H9 (cell line): ENCODE measurements at regions not wholly inside any gene's neighbourhood (a gene's known extent, or its start where the extent isn't known, plus 50 kb on each side); places are given as distances from the start of the nearest gene placed in this dataset.
"Not testable (repeated sequence)": the region's sequence is repeated elsewhere in the genome, so short reads cannot be mapped to it uniquely, and the experiment has no call there.

Source experiments
- DNase-seq: peaks from one replicate; pipeline ENCODE4 v3.0.0-alpha.2; 2017
- H2AFZ ChIP-seq: one replicate; pipeline ENCODE4 v1.6.1; 2013; ENCODE audit warnings: mild to moderate bottlenecking, low read length, control low read depth, moderate library complexity
- H2AK5ac ChIP-seq: 2 replicates; pipeline ENCODE4 v1.6.1; 2013; ENCODE audit warnings: low read length, control low read depth, mixed read lengths; ENCODE audit not compliant: insufficient read length
- H2BK120ac ChIP-seq: one replicate; pipeline ENCODE4 v1.6.1; 2013; ENCODE audit warnings: low read depth, mild to moderate bottlenecking, low read length, control low read depth, inconsistent platforms; ENCODE audit not compliant: poor library complexity, severe bottlenecking
- H2BK12ac ChIP-seq: 2 replicates; pipeline ENCODE4 v1.6.1; 2013; ENCODE audit warnings: low read length, control low read depth, mixed read lengths, low read depth; ENCODE audit not compliant: insufficient read length
- H2BK15ac ChIP-seq: 2 replicates; pipeline ENCODE4 v1.6.1; 2013; ENCODE audit warnings: low read depth, low read length, control low read depth
- H2BK20ac ChIP-seq: one replicate; pipeline ENCODE4 v1.6.1; 2013; ENCODE audit warnings: low read depth, mild to moderate bottlenecking, low read length, control low read depth, inconsistent platforms; ENCODE audit not compliant: poor library complexity, severe bottlenecking
- H2BK5ac ChIP-seq: 2 replicates; pipeline ENCODE4 v1.6.1; 2013; ENCODE audit warnings: low read length, control low read depth, mixed read lengths; ENCODE audit not compliant: insufficient read length
- H3K14ac ChIP-seq: 2 replicates; pipeline ENCODE4 v1.6.1; 2013; ENCODE audit warnings: low read length, control low read depth; ENCODE audit not compliant: insufficient read depth
- H3K18ac ChIP-seq: 2 replicates; pipeline ENCODE4 v1.6.1; 2013; ENCODE audit warnings: low read depth, mild to moderate bottlenecking, mixed read lengths, low read length, control low read depth; ENCODE audit not compliant: insufficient read length
- H3K23ac ChIP-seq: 2 replicates; pipeline ENCODE4 v1.6.1; 2013; ENCODE audit warnings: low read length, control low read depth, mixed read lengths, low read depth; ENCODE audit not compliant: insufficient read length
- H3K23me2 ChIP-seq: 2 replicates; pipeline ENCODE4 v1.6.1; 2013; ENCODE audit warnings: low read depth, mild to moderate bottlenecking, mixed read lengths, low read length, control low read depth; ENCODE audit not compliant: insufficient read length, poor library complexity, severe bottlenecking
- H3K27ac ChIP-seq: 2 replicates; pipeline ENCODE4 v1.5.1; 2013; ENCODE audit warnings: low read length, control low read depth, mixed read lengths, low read depth; ENCODE audit not compliant: insufficient read length
- H3K27me3 ChIP-seq: 2 replicates; pipeline ENCODE4 v1.6.1; 2013; ENCODE audit warnings: low read length, control low read depth, inconsistent platforms; ENCODE audit not compliant: insufficient read depth
- H3K4ac ChIP-seq: 2 replicates; pipeline ENCODE4 v1.6.1; 2013; ENCODE audit warnings: low read depth, mild to moderate bottlenecking, control low read depth, inconsistent platforms, low read length, moderate library complexity
- H3K4me1 ChIP-seq: 2 replicates; pipeline ENCODE4 v1.6.1; 2013; ENCODE audit warnings: low read length, control low read depth, inconsistent platforms; ENCODE audit not compliant: insufficient read depth
- H3K4me2 ChIP-seq: 2 replicates; pipeline ENCODE4 v1.6.1; 2013; ENCODE audit warnings: low read length, control low read depth, mixed read lengths; ENCODE audit not compliant: insufficient read length, insufficient read depth
- H3K56ac ChIP-seq: 2 replicates; pipeline ENCODE4 v1.6.1; 2013; ENCODE audit warnings: low read depth, mild to moderate bottlenecking, mixed read lengths, low read length, control low read depth; ENCODE audit not compliant: insufficient read length
- H3K79me1 ChIP-seq: 2 replicates; pipeline ENCODE4 v1.6.1; 2013; ENCODE audit warnings: low read depth, mild to moderate bottlenecking, moderate library complexity, low read length, control low read depth, inconsistent platforms; ENCODE audit not compliant: insufficient read depth, poor library complexity, severe bottlenecking
- H3K79me2 ChIP-seq: 2 replicates; pipeline ENCODE4 v1.6.1; 2013; ENCODE audit warnings: low read length, control low read depth, inconsistent platforms; ENCODE audit not compliant: insufficient read depth
- H3K9ac ChIP-seq: 2 replicates; pipeline ENCODE4 v1.6.1; 2013; ENCODE audit warnings: low read length, control low read depth, mixed read lengths; ENCODE audit not compliant: insufficient read length; ENCODE audit errors: extremely low read depth
- H3K9me3 ChIP-seq: one replicate; pipeline ENCODE4 v1.6.1; 2013; ENCODE audit warnings: low read depth, low read length, inconsistent platforms; ENCODE audit not compliant: control insufficient read depth
- H3T11ph ChIP-seq: one replicate; pipeline ENCODE4 v1.6.1; 2013; ENCODE audit warnings: mild to moderate bottlenecking, low read length, control low read depth, inconsistent platforms
- H4K20me1 ChIP-seq: one replicate; pipeline ENCODE4 v1.6.1; 2013; ENCODE audit not compliant: control insufficient read depth, insufficient read length, insufficient read depth
- H4K5ac ChIP-seq: 2 replicates; pipeline ENCODE4 v1.6.1; 2013; ENCODE audit warnings: low read depth, mild to moderate bottlenecking, mixed read lengths, low read length, control low read depth; ENCODE audit not compliant: insufficient read length
- H4K8ac ChIP-seq: replicated peaks from 2 replicates; pipeline ENCODE4 v1.6.1; 2013; ENCODE audit warnings: low read length, control low read depth, mixed read lengths, low read depth; ENCODE audit not compliant: insufficient read length
- H4K91ac ChIP-seq: 2 replicates; pipeline ENCODE4 v1.6.1; 2013; ENCODE audit warnings: low read depth, mild to moderate bottlenecking, moderate library complexity, mixed read lengths, low read length, control low read depth; ENCODE audit not compliant: insufficient read length
- H3K27ac Mint-ChIP-seq, 3 experiments: 2 replicates in 2 of 3; 3 replicates in 1 of 3; pipeline ENCODE4 v1.8.0; 2020 to 2021; ENCODE audit warnings: mixed read lengths in 3 of 3, mild to moderate bottlenecking in 1 of 3, moderate library complexity in 1 of 3
- H3K27me3 Mint-ChIP-seq: 2 replicates; pipeline ENCODE4 v1.8.0; 2021; ENCODE audit warnings: low read depth, mild to moderate bottlenecking, moderate library complexity, mixed read lengths
- H3K36me3 Mint-ChIP-seq, 3 experiments: 2 replicates in 2 of 3; 3 replicates in 1 of 3; pipeline ENCODE4 v1.8.0; 2020 to 2021; ENCODE audit warnings: low read depth in 3 of 3, mixed read lengths in 3 of 3; ENCODE audit not compliant: insufficient read depth in 1 of 3
- H3K4me1 Mint-ChIP-seq, 2 experiments: 2 replicates each; pipeline ENCODE4 v1.8.0; 2020; ENCODE audit warnings: mixed read lengths in 2 of 2
- H3K4me3 Mint-ChIP-seq, 2 experiments: 2 replicates in 1 of 2; 3 replicates in 1 of 2; pipeline ENCODE4 v1.8.0; 2020 to 2021; ENCODE audit warnings: mild to moderate bottlenecking in 2 of 2, mixed read lengths in 2 of 2, moderate library complexity in 1 of 2
- H3K9me3 Mint-ChIP-seq, 2 experiments: 2 replicates in 1 of 2; 3 replicates in 1 of 2; pipeline ENCODE4 v1.8.0; 2020; ENCODE audit warnings: mild to moderate bottlenecking in 2 of 2, mixed read lengths in 2 of 2, moderate library complexity in 1 of 2
- WGBS: extraction: QIAGEN DNeasy Blood & Tissue Kit; methylation state at CpG from one replicate; pipeline ENCODE4 v1.1.7; 2013; ENCODE audit warnings: missing lambda C conversion rate, low lambda C conversion rate, mixed read lengths; ENCODE audit not compliant: insufficient read length; ENCODE audit errors: extremely low coverage; 5-methylcytosine and 5-hydroxymethylcytosine counted together
- TF ChIP-seq, protein P1 (sequence below): fragments of 200-600 bp; sonication (generic); conservative IDR thresholded peaks from 3 replicates; pipeline ENCODE4 v1.8.0; 2021; ENCODE audit warnings: antibody characterized with exemption, mild to moderate bottlenecking

DNA sequence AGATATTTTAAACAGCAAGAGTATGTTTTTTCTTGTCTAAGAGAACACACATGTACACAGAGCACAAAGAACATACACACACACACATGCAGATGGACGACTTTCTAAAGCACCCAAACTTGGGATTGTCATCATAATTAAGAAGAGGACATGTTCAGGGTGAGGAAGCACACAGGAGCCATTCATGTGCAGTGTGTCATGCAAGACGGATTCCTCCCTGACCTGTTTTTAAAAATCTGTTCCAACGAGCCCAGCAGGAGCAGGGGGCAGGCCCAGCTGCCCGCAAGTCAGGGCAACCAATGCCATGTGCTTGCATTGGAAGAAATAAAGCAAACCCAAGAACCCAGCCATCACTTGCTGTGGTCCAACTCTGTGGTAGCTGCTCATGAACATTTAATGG lies 167.3 kb upstream of the ZNF644 start:
- Histone ChIP-seq H3K27ac (no peak overlapping the region), H4K20me1 (no peaks in the 10 kb centered on the region), H2AFZ (no peak overlapping the region), H2AK5ac (no peak overlapping the region), H4K91ac (no peak overlapping the region), H3T11ph (no peak overlapping the region), H2BK5ac (no peak overlapping the region), H2BK12ac (no peak overlapping the region), H3K27me3 (no peaks in the 10 kb centered on the region), H2BK120ac (no peak overlapping the region), H3K18ac (no peak overlapping the region), H3K9me3 (no peaks in the 10 kb centered on the region), H3K79me1 (no peaks in the 10 kb centered on the region), H4K5ac (no peak overlapping the region), H3K14ac (no peak overlapping the region), H3K23me2 (no peaks in the 10 kb centered on the region), H3K79me2 (no peaks in the 10 kb centered on the region), H3K23ac (no peak overlapping the region), H4K8ac (no peak overlapping the region), H3K56ac (no peak overlapping the region), H3K4me1 (no peaks in the 10 kb centered on the region), H3K4ac (no peak overlapping the region), H2BK15ac (no peak overlapping the region), H2BK20ac (no peak overlapping the region), H3K4me2 (no peak overlapping the region), H3K9ac (no peak overlapping the region)
- no CpG with 5 or more reads among the region's 4 CpGs for WGBS
- Mint-ChIP-seq H3K4me3 (no peak overlapping the region), H3K4me1 (no peaks in the 10 kb centered on the region), H3K9me3 (peaks cover 3 to 10% of the 10 kb centered on the region in 2 experiments; a peak in 2 of 5 replicates), H3K27me3 (no peaks in the 10 kb centered on the region; the same call in none of the 2 replicates), H3K27ac (no peak overlapping the region), H3K36me3 (no peaks in the 10 kb centered on the region)
- DNase-seq: no peak
- TF ChIP-seq, protein P1, sequence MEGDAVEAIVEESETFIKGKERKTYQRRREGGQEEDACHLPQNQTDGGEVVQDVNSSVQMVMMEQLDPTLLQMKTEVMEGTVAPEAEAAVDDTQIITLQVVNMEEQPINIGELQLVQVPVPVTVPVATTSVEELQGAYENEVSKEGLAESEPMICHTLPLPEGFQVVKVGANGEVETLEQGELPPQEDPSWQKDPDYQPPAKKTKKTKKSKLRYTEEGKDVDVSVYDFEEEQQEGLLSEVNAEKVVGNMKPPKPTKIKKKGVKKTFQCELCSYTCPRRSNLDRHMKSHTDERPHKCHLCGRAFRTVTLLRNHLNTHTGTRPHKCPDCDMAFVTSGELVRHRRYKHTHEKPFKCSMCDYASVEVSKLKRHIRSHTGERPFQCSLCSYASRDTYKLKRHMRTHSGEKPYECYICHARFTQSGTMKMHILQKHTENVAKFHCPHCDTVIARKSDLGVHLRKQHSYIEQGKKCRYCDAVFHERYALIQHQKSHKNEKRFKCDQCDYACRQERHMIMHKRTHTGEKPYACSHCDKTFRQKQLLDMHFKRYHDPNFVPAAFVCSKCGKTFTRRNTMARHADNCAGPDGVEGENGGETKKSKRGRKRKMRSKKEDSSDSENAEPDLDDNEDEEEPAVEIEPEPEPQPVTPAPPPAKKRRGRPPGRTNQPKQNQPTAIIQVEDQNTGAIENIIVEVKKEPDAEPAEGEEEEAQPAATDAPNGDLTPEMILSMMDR: no peak

GRCh38 chr1:91182807-91183206 lies 161.0 kb upstream of the ZNF644 start:
- not testable (repeated sequence) for H3K27ac Mint-ChIP-seq, H3K4me1 ChIP-seq, H4K20me1 ChIP-seq, H2BK12ac ChIP-seq, H3K36me3 Mint-ChIP-seq, H2AK5ac ChIP-seq, H4K5ac ChIP-seq, H3K14ac ChIP-seq, H4K91ac ChIP-seq, H3K4ac ChIP-seq, DNase-seq, H2BK20ac ChIP-seq, H3K79me2 ChIP-seq, H3K56ac ChIP-seq, H3K23me2 ChIP-seq, H3K27me3 ChIP-seq, H2AFZ ChIP-seq, H4K8ac ChIP-seq, H2BK120ac ChIP-seq, H3K9ac ChIP-seq, H3K9me3 ChIP-seq, H3K27me3 Mint-ChIP-seq, H3K4me3 Mint-ChIP-seq, H3T11ph ChIP-seq, H3K23ac ChIP-seq, H3K4me1 Mint-ChIP-seq, H2BK15ac ChIP-seq, H3K4me2 ChIP-seq, H2BK5ac ChIP-seq, H3K18ac ChIP-seq, H3K79me1 ChIP-seq, H3K27ac ChIP-seq
- peaks cover 7 to 16% of the 10 kb centered on the region in 2 experiments; a peak in 4 of 5 replicates for H3K9me3 Mint-ChIP-seq
